ENCODE measurements at regions not wholly inside any gene's neighbourhood (a gene's known extent, or its start where the extent isn't known, plus 50 kb on each side); places are given as distances from the start of the nearest gene placed in this dataset.

DNA sequence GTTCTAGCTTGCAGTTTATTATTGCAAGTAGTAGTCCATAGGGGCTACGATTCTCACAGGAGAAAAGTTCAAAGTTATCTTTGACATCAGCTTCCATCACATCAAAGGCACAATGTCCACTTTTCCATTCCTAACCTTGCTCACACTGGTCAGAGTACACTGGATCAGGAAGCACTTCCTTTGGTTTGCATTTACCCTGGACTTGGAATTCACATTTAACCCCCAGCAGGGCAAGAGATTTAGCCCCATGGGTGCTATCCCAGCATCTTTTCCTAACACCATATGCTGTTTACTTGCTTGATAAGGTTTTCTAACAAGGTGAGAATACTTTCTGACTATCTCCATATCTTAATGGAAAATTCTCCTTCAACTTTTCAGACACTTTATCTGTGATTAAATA, 55.6 kb upstream of the ASTN2 start:
- Histone ChIP-seq H3K36me3 (ENCODE audit: control insufficient read depth, insufficient read depth, low read length) (no peaks in the 10 kb centered on the region), H3K4me1 (ENCODE audit: control insufficient read depth, insufficient read depth, low read length) (no peaks in the 10 kb centered on the region), H3K27ac (ENCODE audit: low read depth, low read length) (no peak overlapping the region), H3K4me3 (ENCODE audit: low read length) (no peak overlapping the region), H3K9ac (ENCODE audit: low read length) (no peak overlapping the region), H3K27me3 (ENCODE audit: control insufficient read depth, insufficient read depth, low read length) (no peaks in the 10 kb centered on the region)

- no peaks in the 10 kb centered on the region for H3K36me3 ChIP-seq (ENCODE audit: control insufficient read depth, insufficient read depth, low read length)
Measured at GRCh38 chr9:117466111-117466510, 51.3 kb upstream of the ASTN2 start.

DNA sequence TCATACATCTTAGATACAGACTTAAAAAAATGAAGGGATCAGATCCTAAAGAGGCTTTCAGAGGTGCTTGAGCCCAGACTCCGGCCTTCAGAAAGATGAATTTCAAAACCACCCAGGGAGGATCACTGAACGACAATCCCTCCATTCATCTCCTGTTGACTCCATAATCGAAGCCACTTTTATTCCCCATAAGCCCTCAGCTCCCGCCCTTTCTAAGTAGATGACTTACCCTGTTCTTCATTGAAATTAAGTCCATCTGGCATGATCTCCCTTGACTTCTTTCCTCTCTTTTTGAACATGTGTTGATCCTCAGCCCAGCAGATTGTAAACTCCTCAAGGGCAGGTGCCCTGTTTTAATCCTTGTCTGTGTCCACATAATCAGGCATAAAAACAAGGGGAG, 50.8 kb upstream of the ASTN2 start:
- Histone ChIP-seq H3K27ac (ENCODE audit: low read depth, low read length) (no peak overlapping the region), H3K36me3 (ENCODE audit: control insufficient read depth, insufficient read depth, low read length) (no peaks in the 10 kb centered on the region), H3K9ac (ENCODE audit: low read length) (no peak overlapping the region), H3K4me3 (ENCODE audit: low read length) (no peak overlapping the region), H3K27me3 (ENCODE audit: control insufficient read depth, insufficient read depth, low read length) (no peaks in the 10 kb centered on the region), H3K4me1 (ENCODE audit: control insufficient read depth, insufficient read depth, low read length) (no peaks in the 10 kb centered on the region)

More at GRCh38 chr9:117466111-117466510, 51.3 kb upstream of the ASTN2 start:
- no peak overlapping the region for H3K9ac ChIP-seq (ENCODE audit: low read length)
- H3K27me3 ChIP-seq (ENCODE audit: control insufficient read depth, insufficient read depth, low read length), result no peaks in the 10 kb centered on the region
- no peak overlapping the region for H3K27ac ChIP-seq (ENCODE audit: low read depth, low read length)
- H3K4me1 ChIP-seq (ENCODE audit: control insufficient read depth, insufficient read depth, low read length), result no peaks in the 10 kb centered on the region
- no peak overlapping the region for H3K4me3 ChIP-seq (ENCODE audit: low read length)

GRCh38 chr9:117464941-117465616, 50.2 kb upstream of the ASTN2 start:
- no peaks in the 10 kb centered on the region for H3K36me3 ChIP-seq (ENCODE audit: control insufficient read depth, insufficient read depth, low read length)
- H3K27me3 ChIP-seq (ENCODE audit: control insufficient read depth, insufficient read depth, low read length), result no peaks in the 10 kb centered on the region
- no peaks in the 10 kb centered on the region for H3K4me1 ChIP-seq (ENCODE audit: control insufficient read depth, insufficient read depth, low read length)
- H3K27ac ChIP-seq (ENCODE audit: low read depth, low read length), result no peak overlapping the region
- H3K4me3 ChIP-seq (ENCODE audit: low read length), result no peak overlapping the region
- H3K9ac ChIP-seq (ENCODE audit: low read length), result no peak overlapping the region

Measured in rectal smooth muscle tissue (tissue), 1 donor.